ENCODE measurements at regions not wholly inside any gene's neighbourhood (a gene's known extent, or its start where the extent isn't known, plus 50 kb on each side); places are given as distances from the start of the nearest gene placed in this dataset.

DNA sequence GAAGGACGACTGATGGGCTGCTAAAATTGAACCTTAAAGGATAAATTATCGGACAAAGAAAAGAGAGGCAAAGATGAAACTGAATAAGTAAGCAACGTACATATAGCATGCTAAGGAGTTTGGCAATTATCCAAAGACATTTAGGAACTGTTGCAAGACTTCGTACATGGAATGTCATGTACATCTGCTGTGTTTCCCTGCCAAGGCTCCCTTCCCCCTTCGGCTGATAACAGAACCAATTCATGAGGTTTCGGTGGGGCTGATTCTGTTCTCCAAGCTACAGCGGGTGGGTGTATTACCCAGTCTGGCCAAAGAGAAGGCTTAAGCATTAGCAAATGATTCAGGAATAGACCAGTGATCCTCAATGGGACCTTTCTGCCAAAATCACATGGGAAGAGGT is 190.9 kb upstream of the FREM1 start:
- Histone ChIP-seq H3K9me3 (no peaks in the 10 kb centered on the region), H3K27ac (no peak overlapping the region), H3K4me3 (no peak overlapping the region), H3K4me1 (no peaks in the 10 kb centered on the region), H3K27me3 (peaks cover 0 to 4% (median 0%) of the 10 kb centered on the region in 7 donors), H3K36me3 (no peaks in the 10 kb centered on the region)
- TF ChIP-seq, protein P1, sequence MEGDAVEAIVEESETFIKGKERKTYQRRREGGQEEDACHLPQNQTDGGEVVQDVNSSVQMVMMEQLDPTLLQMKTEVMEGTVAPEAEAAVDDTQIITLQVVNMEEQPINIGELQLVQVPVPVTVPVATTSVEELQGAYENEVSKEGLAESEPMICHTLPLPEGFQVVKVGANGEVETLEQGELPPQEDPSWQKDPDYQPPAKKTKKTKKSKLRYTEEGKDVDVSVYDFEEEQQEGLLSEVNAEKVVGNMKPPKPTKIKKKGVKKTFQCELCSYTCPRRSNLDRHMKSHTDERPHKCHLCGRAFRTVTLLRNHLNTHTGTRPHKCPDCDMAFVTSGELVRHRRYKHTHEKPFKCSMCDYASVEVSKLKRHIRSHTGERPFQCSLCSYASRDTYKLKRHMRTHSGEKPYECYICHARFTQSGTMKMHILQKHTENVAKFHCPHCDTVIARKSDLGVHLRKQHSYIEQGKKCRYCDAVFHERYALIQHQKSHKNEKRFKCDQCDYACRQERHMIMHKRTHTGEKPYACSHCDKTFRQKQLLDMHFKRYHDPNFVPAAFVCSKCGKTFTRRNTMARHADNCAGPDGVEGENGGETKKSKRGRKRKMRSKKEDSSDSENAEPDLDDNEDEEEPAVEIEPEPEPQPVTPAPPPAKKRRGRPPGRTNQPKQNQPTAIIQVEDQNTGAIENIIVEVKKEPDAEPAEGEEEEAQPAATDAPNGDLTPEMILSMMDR (IDR thresholded peaks at IDR 0.05): no peak
- DNase-seq (no peak), ATAC-seq (no peak)
- intact Hi-C loops (cut with DNase I): loop anchor here in 5 of 10 donors (5.0 to 10.0 kb wide), 3 partner anchors 36 to 504 kb away; no protein-coding TSS in a partner anchor
- 67 to 73% methylated on average over 7 of the region's 7 CpGs for WGBS, 2 donors

- no peaks in the 10 kb centered on the region for H3K36me3 ChIP-seq
- H3K27ac ChIP-seq: peak overlapping the region in 1 of 10 donors; percentile 3
- TF ChIP-seq, protein P1 (IDR thresholded peaks at IDR 0.05): no peak
- DNase-seq (no peak), ATAC-seq (no peak)
- no peak overlapping the region for H3K4me3 ChIP-seq
- 41 to 45% methylated on average over 2 of the region's 2 CpGs for WGBS, 2 donors
- peaks cover 0 to 4% (median 0%) of the 10 kb centered on the region in 7 donors for H3K27me3 ChIP-seq
- intact Hi-C loops (cut with DNase I): loop anchor here in 5 of 10 donors (5.0 to 10.0 kb wide), 3 partner anchors 37 to 504 kb away; no protein-coding TSS in a partner anchor
- H3K4me1 ChIP-seq: no peaks in the 10 kb centered on the region
- H3K9me3 ChIP-seq: no peaks in the 10 kb centered on the region
These were observed 190.3 kb upstream of the FREM1 start for GRCh38 chr9:15100571-15100970.

- Histone ChIP-seq H3K9me3 (no peaks in the 10 kb centered on the region), H3K36me3 (no peaks in the 10 kb centered on the region), H3K4me1 (no peaks in the 10 kb centered on the region), H3K27me3 (no peaks in the 10 kb centered on the region), H3K4me3 (no peak overlapping the region), H3K27ac (no peak overlapping the region)
- intact Hi-C loops (cut with DNase I): no loop called here
- TF ChIP-seq, protein P1 (IDR thresholded peaks at IDR 0.05): no peak
- 85 to 93% methylated on average over 2 of the region's 2 CpGs for WGBS, 2 donors
- DNase-seq (no peak), ATAC-seq (no peak)
These were observed 186.7 kb upstream of the FREM1 start for GRCh38 chr9:15096972-15097371.

DNA sequence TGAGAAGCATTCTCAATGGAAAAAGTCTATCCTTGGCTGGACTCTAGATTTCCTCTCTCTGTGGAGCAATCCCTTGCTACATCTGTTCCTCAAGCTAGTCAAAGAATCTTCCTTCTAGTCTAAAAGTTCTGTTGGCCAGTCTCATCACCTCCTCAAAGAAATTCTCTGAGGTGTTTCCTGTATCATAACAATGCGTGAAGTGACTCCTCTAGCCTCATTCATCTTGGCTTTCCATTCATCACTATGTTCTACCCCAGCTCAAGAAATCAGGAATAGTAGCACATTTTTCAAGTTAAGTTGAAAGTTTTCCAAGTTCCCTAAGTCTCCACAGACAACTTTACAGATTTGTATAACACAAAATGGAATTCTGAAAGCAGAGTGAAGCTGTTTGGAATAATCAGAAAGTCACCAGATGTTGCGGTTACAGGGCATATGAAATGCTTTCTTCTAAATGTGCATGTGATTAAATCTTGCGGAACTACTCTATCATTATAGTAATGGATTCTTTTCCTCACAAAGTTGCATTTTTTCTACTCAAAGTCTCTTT is 176.6 kb upstream of the FREM1 start:
- no peak overlapping the region for H3K27ac ChIP-seq
- 76 to 79% methylated on average over 3 of the region's 3 CpGs for WGBS, 2 donors

More for the DNA sequence above, 176.6 kb upstream of the FREM1 start:
- H3K36me3 ChIP-seq: no peaks in the 10 kb centered on the region
- no peaks in the 10 kb centered on the region for H3K27me3 ChIP-seq
- intact Hi-C loops (cut with DNase I): no loop called here
- H3K4me1 ChIP-seq: no peaks in the 10 kb centered on the region
- ATAC-seq (peak in 5 of 8 donors; percentile 16 to 44 (median 26)), DNase-seq (no peak)
- H3K9me3 ChIP-seq: no peaks in the 10 kb centered on the region
- TF ChIP-seq, protein P1 (IDR thresholded peaks at IDR 0.05): no peak
- H3K4me3 ChIP-seq: no peak overlapping the region

Measured in heart right ventricle (tissue), 16 donors.